GM12878 (cell line): ENCODE measurements at regions not wholly inside any gene's neighbourhood (a gene's known extent, or its start where the extent isn't known, plus 50 kb on each side); places are given as distances from the start of the nearest gene placed in this dataset.

Experiments used
- ATAC-seq: fragments of 200-7000 bp; cut with Tn5 transposase; 3 replicates; pipeline ENCODE4 v1.9.1; 2020; ENCODE audit warnings: mild to moderate bottlenecking, moderate library complexity
- BruUV-seq: library from RNA; stranded (reverse); fragments of 400-500 nt; replicated peaks from 2 replicates; lab custom pipeline; 2021; lab: Mats Ljungman, UMichigan
- CTCF ChIA-PET: fragments of 300-600 bp; sonication (Branson Sonifier 250); formaldehyde crosslinking; extraction: SDS; loops from one replicate; lab custom pipeline; 2021; ENCODE audit warnings: inconsistent platforms; lab: Yijun Ruan, JAX
- POLR2A ChIA-PET: fragments of 350-600 bp; formaldehyde crosslinking; extraction: SDS; loops from one replicate; lab custom pipeline; 2021; ENCODE audit warnings: inconsistent platforms; lab: Charles Lee
- RAD21 ChIA-PET: fragments of 300-600 bp; sonication (Branson Sonifier 250); formaldehyde crosslinking; loops from one replicate; lab custom pipeline; 2023; ENCODE audit warnings: antibody characterized with exemption; ENCODE audit not compliant: unreplicated experiment; lab: Charles Lee
- SMC1A ChIA-PET: fragments of 300-600 bp; sonication (Branson Sonifier 250); formaldehyde crosslinking; loops from one replicate; lab custom pipeline; 2023; ENCODE audit not compliant: unreplicated experiment, uncharacterized antibody; lab: Charles Lee
- DNase-seq: peaks from one replicate; pipeline ENCODE4 v3.0.0-alpha.2; 2011; ENCODE audit warnings: low read depth, low spot score
- FAIRE-seq: peaks from 3 replicates; lab custom pipeline; 2011; peaks lifted over from hg19 to GRCh38; lab: Jason Lieb, UNC
- H2AFZ ChIP-seq: 2 replicates; pipeline ENCODE4 v1.6.0; 2011; ENCODE audit warnings: low read depth, low read length, control low read depth; ENCODE audit not compliant: control insufficient read depth
- H3K27ac ChIP-seq: 2 replicates; pipeline ENCODE4 v1.5.1; 2011; ENCODE audit warnings: control low read depth; ENCODE audit not compliant: control insufficient read depth, insufficient read depth
- H3K27me3 ChIP-seq, 2 experiments: replicated peaks in 1 of 2; 2 replicates each; pipeline versions ENCODE4 v1.6.0 to v1.6.1; 2011; ENCODE audit warnings: low read length in 1 of 2; ENCODE audit not compliant: control insufficient read depth in 2 of 2, insufficient read depth in 2 of 2
- H3K36me3 ChIP-seq, 2 experiments: 2 replicates each; pipeline ENCODE4 v1.5.1; 2011; ENCODE audit warnings: low read length in 1 of 2; ENCODE audit not compliant: control insufficient read depth in 2 of 2, insufficient read depth in 2 of 2
- H3K4me1 ChIP-seq: 2 replicates; pipeline ENCODE4 v1.6.1; 2011; ENCODE audit warnings: mild to moderate bottlenecking, low read length, moderate library complexity, mixed read lengths; ENCODE audit not compliant: control insufficient read depth, insufficient read depth
- H3K4me2 ChIP-seq: 2 replicates; pipeline ENCODE4 v1.6.0; 2011; ENCODE audit warnings: control low read depth; ENCODE audit not compliant: control insufficient read depth, insufficient read depth
- H3K4me3 ChIP-seq: fragments of 200-600 bp; sonication (generic); 2 replicates; pipeline ENCODE4 v1.5.1; 2016
- H3K79me2 ChIP-seq: 2 replicates; pipeline ENCODE4 v1.6.0; 2011; ENCODE audit warnings: low read length; ENCODE audit not compliant: control insufficient read depth, insufficient read depth
- H3K9ac ChIP-seq: 2 replicates; pipeline ENCODE4 v1.8.0; 2011; ENCODE audit warnings: low read length, control low read depth, mixed read lengths; ENCODE audit not compliant: control insufficient read depth, insufficient read depth
- H3K9me3 ChIP-seq: replicated peaks from 3 replicates; pipeline ENCODE4 v1.5.1; 2011; ENCODE audit warnings: mild to moderate bottlenecking, low read length; ENCODE audit not compliant: control insufficient read depth, insufficient read depth
- H4K20me1 ChIP-seq: 2 replicates; pipeline ENCODE4 v1.6.0; 2011; ENCODE audit not compliant: control insufficient read depth, insufficient read depth
- BACH1 ChIP-seq: fragments of 450-650 bp; IDR thresholded peaks from 2 replicates; pipeline ENCODE4 v1.6.1; 2017; ENCODE audit warnings: mild to moderate bottlenecking, borderline replicate concordance
- IKZF2 ChIP-seq, 2 experiments: fragments of 450-650 bp; IDR thresholded peaks; 2 replicates each; pipeline ENCODE4 v1.6.1; 2017; ENCODE audit warnings: mild to moderate bottlenecking in 2 of 2, moderate library complexity in 2 of 2
- SMC3 ChIP-seq: IDR thresholded peaks from 2 replicates; pipeline ENCODE4 v1.6.1; 2011; ENCODE audit warnings: low read length, improper control_type of control experiment, borderline replicate concordance
- SRF ChIP-seq, 2 experiments: IDR thresholded peaks; 2 replicates each; pipeline ENCODE4 v1.6.1; 2011; ENCODE audit warnings: low read depth in 2 of 2, low read length in 2 of 2, mild to moderate bottlenecking in 1 of 2, moderate library complexity in 1 of 2
- SUPT20H ChIP-seq: IDR thresholded peaks from 2 replicates; pipeline ENCODE4 v1.6.1; 2011; ENCODE audit warnings: low read depth, mild to moderate bottlenecking, low read length, moderate library complexity, borderline replicate concordance; ENCODE audit not compliant: control insufficient read depth
- TAF1 ChIP-seq: IDR thresholded peaks from 2 replicates; pipeline ENCODE4 v1.6.1; 2011; ENCODE audit warnings: mild to moderate bottlenecking, low read depth, low read length, borderline replicate concordance
- WGBS: methylation state at CpG from one replicate; pipeline ENCODE4 v1.1.6; 2016; ENCODE audit warnings: low lambda C conversion rate; ENCODE audit not compliant: insufficient replicate concordance, insufficient coverage; ENCODE audit errors: missing lambda C conversion rate; 5-methylcytosine and 5-hydroxymethylcytosine counted together
- in situ Hi-C: fragments of 300-500 bp; cut with MboI; formaldehyde crosslinking; loops from 9 replicates; pipeline ENCODE4 v1.14.3; 2018; ENCODE audit warnings: mixed read lengths
- intact Hi-C: fragments of 100-400 bp; cut with micrococcal nuclease; formaldehyde crosslinking; loops from one replicate; pipeline ENCODE4 v1.14.2; 2022; ENCODE audit not compliant: unreplicated experiment
- TF ChIP-seq, protein P1 (sequence below): fragments of 450-650 bp; IDR thresholded peaks from 2 replicates; pipeline ENCODE4 v1.6.1; 2017; ENCODE audit warnings: antibody characterized with exemption, mild to moderate bottlenecking, moderate library complexity
- TF ChIP-seq, protein P2 (sequence below): IDR thresholded peaks from 2 replicates; pipeline ENCODE4 v1.6.1; 2012; ENCODE audit warnings: low read depth, low read length, improper control_type of control experiment
- TF ChIP-seq, protein P3 (sequence below): fragments of 150-350 bp; IDR thresholded peaks from 2 replicates; pipeline ENCODE4 v1.6.1; 2016; ENCODE audit warnings: low read depth, low read length

DNA sequence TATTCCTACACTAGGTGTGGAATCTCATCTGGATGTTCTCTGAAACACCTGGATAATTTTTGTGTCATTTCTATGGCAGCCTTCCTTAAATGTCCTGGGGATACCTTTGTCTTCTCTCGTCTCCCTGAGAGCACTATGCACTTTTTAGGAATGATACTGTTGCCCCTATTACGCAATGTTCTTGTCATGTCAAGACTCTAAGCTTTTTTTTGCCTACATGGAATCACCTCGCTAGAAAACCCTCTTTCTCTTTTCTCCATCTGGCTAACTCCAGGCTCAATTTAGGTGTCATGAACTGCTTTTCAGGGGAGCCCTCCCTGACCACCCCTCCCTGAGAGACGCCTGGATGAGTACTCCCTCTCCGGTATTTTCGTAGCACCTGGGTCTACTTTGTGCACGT, 81.3 kb downstream of the SOX2 start:
- Histone ChIP-seq H4K20me1 (no peaks in the 10 kb centered on the region), H3K4me3 (no peak overlapping the region), H3K27me3 (no peaks in the 10 kb centered on the region), H3K9me3 (no peaks in the 10 kb centered on the region), H3K4me1 (no peaks in the 10 kb centered on the region), H3K4me2 (no peak overlapping the region), H2AFZ (no peak overlapping the region), H3K36me3 (no peaks in the 10 kb centered on the region), H3K27ac (no peak overlapping the region), H3K79me2 (no peaks in the 10 kb centered on the region), H3K9ac (no peak overlapping the region)
- RAD21 ChIA-PET, result no interaction called here
- no peak for DNase-seq
- WGBS, result 52% methylated on average over 7 of the region's 7 CpGs
- POLR2A ChIA-PET, result no interaction called here
- intact Hi-C loops (no loop called here), in situ Hi-C loops (no loop called here)
- no peak for FAIRE-seq
- TF ChIP-seq SMC3 (no peak), BACH1 (no peak), TAF1 (no peak), SRF (IDR thresholded peaks at IDR 0.05; ENCODE audit: low read depth in 2 of 2, low read length in 2 of 2) (no peak), IKZF2 (IDR thresholded peaks at IDR 0.05) (no peak), SUPT20H (no peak)
- TF ChIP-seq, protein P1, sequence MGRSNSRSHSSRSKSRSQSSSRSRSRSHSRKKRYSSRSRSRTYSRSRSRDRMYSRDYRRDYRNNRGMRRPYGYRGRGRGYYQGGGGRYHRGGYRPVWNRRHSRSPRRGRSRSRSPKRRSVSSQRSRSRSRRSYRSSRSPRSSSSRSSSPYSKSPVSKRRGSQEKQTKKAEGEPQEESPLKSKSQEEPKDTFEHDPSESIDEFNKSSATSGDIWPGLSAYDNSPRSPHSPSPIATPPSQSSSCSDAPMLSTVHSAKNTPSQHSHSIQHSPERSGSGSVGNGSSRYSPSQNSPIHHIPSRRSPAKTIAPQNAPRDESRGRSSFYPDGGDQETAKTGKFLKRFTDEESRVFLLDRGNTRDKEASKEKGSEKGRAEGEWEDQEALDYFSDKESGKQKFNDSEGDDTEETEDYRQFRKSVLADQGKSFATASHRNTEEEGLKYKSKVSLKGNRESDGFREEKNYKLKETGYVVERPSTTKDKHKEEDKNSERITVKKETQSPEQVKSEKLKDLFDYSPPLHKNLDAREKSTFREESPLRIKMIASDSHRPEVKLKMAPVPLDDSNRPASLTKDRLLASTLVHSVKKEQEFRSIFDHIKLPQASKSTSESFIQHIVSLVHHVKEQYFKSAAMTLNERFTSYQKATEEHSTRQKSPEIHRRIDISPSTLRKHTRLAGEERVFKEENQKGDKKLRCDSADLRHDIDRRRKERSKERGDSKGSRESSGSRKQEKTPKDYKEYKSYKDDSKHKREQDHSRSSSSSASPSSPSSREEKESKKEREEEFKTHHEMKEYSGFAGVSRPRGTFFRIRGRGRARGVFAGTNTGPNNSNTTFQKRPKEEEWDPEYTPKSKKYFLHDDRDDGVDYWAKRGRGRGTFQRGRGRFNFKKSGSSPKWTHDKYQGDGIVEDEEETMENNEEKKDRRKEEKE, result no peak
- TF ChIP-seq, protein P2, sequence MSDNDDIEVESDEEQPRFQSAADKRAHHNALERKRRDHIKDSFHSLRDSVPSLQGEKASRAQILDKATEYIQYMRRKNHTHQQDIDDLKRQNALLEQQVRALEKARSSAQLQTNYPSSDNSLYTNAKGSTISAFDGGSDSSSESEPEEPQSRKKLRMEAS, result no peak
- TF ChIP-seq, protein P3, sequence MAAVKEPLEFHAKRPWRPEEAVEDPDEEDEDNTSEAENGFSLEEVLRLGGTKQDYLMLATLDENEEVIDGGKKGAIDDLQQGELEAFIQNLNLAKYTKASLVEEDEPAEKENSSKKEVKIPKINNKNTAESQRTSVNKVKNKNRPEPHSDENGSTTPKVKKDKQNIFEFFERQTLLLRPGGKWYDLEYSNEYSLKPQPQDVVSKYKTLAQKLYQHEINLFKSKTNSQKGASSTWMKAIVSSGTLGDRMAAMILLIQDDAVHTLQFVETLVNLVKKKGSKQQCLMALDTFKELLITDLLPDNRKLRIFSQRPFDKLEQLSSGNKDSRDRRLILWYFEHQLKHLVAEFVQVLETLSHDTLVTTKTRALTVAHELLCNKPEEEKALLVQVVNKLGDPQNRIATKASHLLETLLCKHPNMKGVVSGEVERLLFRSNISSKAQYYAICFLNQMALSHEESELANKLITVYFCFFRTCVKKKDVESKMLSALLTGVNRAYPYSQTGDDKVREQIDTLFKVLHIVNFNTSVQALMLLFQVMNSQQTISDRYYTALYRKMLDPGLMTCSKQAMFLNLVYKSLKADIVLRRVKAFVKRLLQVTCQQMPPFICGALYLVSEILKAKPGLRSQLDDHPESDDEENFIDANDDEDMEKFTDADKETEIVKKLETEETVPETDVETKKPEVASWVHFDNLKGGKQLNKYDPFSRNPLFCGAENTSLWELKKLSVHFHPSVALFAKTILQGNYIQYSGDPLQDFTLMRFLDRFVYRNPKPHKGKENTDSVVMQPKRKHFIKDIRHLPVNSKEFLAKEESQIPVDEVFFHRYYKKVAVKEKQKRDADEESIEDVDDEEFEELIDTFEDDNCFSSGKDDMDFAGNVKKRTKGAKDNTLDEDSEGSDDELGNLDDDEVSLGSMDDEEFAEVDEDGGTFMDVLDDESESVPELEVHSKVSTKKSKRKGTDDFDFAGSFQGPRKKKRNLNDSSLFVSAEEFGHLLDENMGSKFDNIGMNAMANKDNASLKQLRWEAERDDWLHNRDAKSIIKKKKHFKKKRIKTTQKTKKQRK, result no peak
- no TSS peak for BruUV-seq
- no peak for ATAC-seq
- SMC1A ChIA-PET, result no interaction called here
- CTCF ChIA-PET, result no interaction called here
